ENCODE measurements at regions not wholly inside any gene's neighbourhood (a gene's known extent, or its start where the extent isn't known, plus 50 kb on each side); places are given as distances from the start of the nearest gene placed in this dataset.

- H3K56ac ChIP-seq (replicated peaks; ENCODE audit: insufficient read length, low read depth, low read length): no peak overlapping the region
- H3K4me1 ChIP-seq (replicated peaks in 1 of 4; ENCODE audit: control insufficient read depth in 3 of 4, insufficient read depth in 4 of 4, low read length in 3 of 4): no peaks in the 10 kb centered on the region
- H2BK5ac ChIP-seq (ENCODE audit: low read depth, low read length): no peak overlapping the region
- no peak overlapping the region for H4K5ac ChIP-seq (ENCODE audit: insufficient read length, low read depth, low read length)
- H4K20me1 ChIP-seq (replicated peaks in 1 of 2; ENCODE audit: control insufficient read depth in 1 of 2, insufficient read depth in 2 of 2, low read length in 2 of 2): no peaks in the 10 kb centered on the region
- H2BK15ac ChIP-seq (ENCODE audit: low read length): no peak overlapping the region
- no peaks in the 10 kb centered on the region for H3K23me2 ChIP-seq (ENCODE audit: low read depth, low read length)
- H3K9ac ChIP-seq (replicated peaks in 1 of 4; ENCODE audit: extremely low read depth in 1 of 4, low read depth in 3 of 4, low read length in 3 of 4): no peak overlapping the region
- H2AK5ac ChIP-seq (ENCODE audit: low read depth, low read length): no peak overlapping the region
- no peak overlapping the region for H4K91ac ChIP-seq (replicated peaks; ENCODE audit: insufficient read length, low read length)
- no peak overlapping the region for H3K4ac ChIP-seq (replicated peaks; ENCODE audit: insufficient read length, low read depth, low read length)
- no peak overlapping the region for H3K18ac ChIP-seq (ENCODE audit: extremely low read depth, low read length)
- DNase-seq (ENCODE audit: low read depth in 1 of 2, low spot score in 2 of 2): no peak
- CTCF ChIA-PET (ENCODE audit: partially characterized antibody): no interaction called here
- H3K4me3 ChIP-seq (ENCODE audit: extremely low read depth in 1 of 4, insufficient read depth in 2 of 4, low read depth in 3 of 4, low read length in 4 of 4): no peak overlapping the region
- no peak overlapping the region for H3K4me2 ChIP-seq (ENCODE audit: insufficient read depth in 1 of 2, low read depth in 2 of 2, low read length in 2 of 2)
- no peaks in the 10 kb centered on the region for H3K36me3 ChIP-seq (ENCODE audit: control insufficient read depth in 2 of 4, insufficient read depth in 4 of 4, low read length in 3 of 4)
- no peaks in the 10 kb centered on the region for H3K9me3 ChIP-seq (ENCODE audit: insufficient read depth in 2 of 2, low read depth in 1 of 2, low read length in 1 of 2)
- H4K8ac ChIP-seq (ENCODE audit: extremely low read depth, insufficient read depth, low read length): no peak overlapping the region
- no peak for FAIRE-seq
- no peak overlapping the region for H3K23ac ChIP-seq (ENCODE audit: insufficient read length)
- H3K14ac ChIP-seq (ENCODE audit: insufficient read length): no peak overlapping the region
- 95% methylated on average over 1 of the region's 1 CpG; no CpG with 5 or more reads in 1 of the 2 experiments for WGBS, 2 experiments (ENCODE audit: extremely low coverage in 1 of 2, insufficient coverage in 1 of 2, insufficient read length in 1 of 2, insufficient replicate concordance in 2 of 2, low coverage in 1 of 2, low lambda C conversion rate in 2 of 2, missing lambda C conversion rate in 1 of 2)
- H2BK120ac ChIP-seq (replicated peaks; ENCODE audit: low read depth, low read length): no peak overlapping the region
- no peaks in the 10 kb centered on the region for H3K79me1 ChIP-seq (ENCODE audit: low read depth, low read length)
- H2AFZ ChIP-seq (ENCODE audit: low read length): no peak overlapping the region
- no peaks in the 10 kb centered on the region for H3K27me3 ChIP-seq (replicated peaks in 1 of 4; ENCODE audit: control insufficient read depth in 3 of 4, extremely low read depth in 1 of 4, insufficient read depth in 3 of 4, low read length in 3 of 4)
- POLR2A ChIA-PET (ENCODE audit: partially characterized antibody): no interaction called here
- H3K79me2 ChIP-seq (ENCODE audit: control insufficient read depth in 1 of 2, insufficient read depth in 2 of 2, low read length in 2 of 2): no peaks in the 10 kb centered on the region
- no peak overlapping the region for H2BK20ac ChIP-seq (ENCODE audit: low read length)
- H3K27ac ChIP-seq (ENCODE audit: low read depth, low read length): no peak overlapping the region
- H2BK12ac ChIP-seq (ENCODE audit: low read depth, low read length): no peak overlapping the region
- TF ChIP-seq MAX (IDR thresholded peaks at IDR 0.05): no peak
- TF ChIP-seq BACH1 (IDR thresholded peaks at IDR 0.05; ENCODE audit: low read length): no peak
- TF ChIP-seq SIRT6 (IDR thresholded peaks at IDR 0.05; ENCODE audit: low read length): no peak
- TF ChIP-seq SAP30 (IDR thresholded peaks at IDR 0.05; ENCODE audit: insufficient read depth, insufficient replicate concordance, low read length): no peak
- TF ChIP-seq TBP (IDR thresholded peaks at IDR 0.05; ENCODE audit: low read depth, low read length): no peak
- no peak for TF ChIP-seq CTCF (IDR thresholded peaks at IDR 0.05; ENCODE audit: control extremely low read depth in 1 of 3, insufficient read depth in 1 of 3, low read depth in 1 of 3, low read length in 3 of 3)
- TF ChIP-seq KDM4A (IDR thresholded peaks at IDR 0.05; ENCODE audit: low read depth, low read length, severe bottlenecking): no peak
- TF ChIP-seq SIX5 (IDR thresholded peaks at IDR 0.05; ENCODE audit: low read depth, low read length): no peak
- no peak for TF ChIP-seq BCL11A (IDR thresholded peaks at IDR 0.05; ENCODE audit: low read depth in 2 of 2, low read length in 2 of 2)
- no peak for TF ChIP-seq RFX5 (IDR thresholded peaks at IDR 0.05; ENCODE audit: borderline replicate concordance, low read depth, low read length)
- TF ChIP-seq RNF2 (IDR thresholded peaks at IDR 0.05; ENCODE audit: borderline replicate concordance, low read depth, low read length, missing control alignments, poor library complexity, severe bottlenecking): no peak
- TF ChIP-seq CREB1 (IDR thresholded peaks at IDR 0.05): no peak
- no peak for TF ChIP-seq RXRA (IDR thresholded peaks at IDR 0.05; ENCODE audit: insufficient read depth, low read depth, low read length)
Observed at GRCh38 chr5:143470120-143470519, 66.6 kb upstream of the NR3C1 start.
